Neural cell (in vitro differentiated cells): ENCODE measurements at regions not wholly inside any gene's neighbourhood (a gene's known extent, or its start where the extent isn't known, plus 50 kb on each side); places are given as distances from the start of the nearest gene placed in this dataset.

Experiments
- CTCF ChIP-seq: fragments of 450-650 bp; IDR thresholded peaks from 2 replicates; pipeline ENCODE4 v1.5.1; 2014; ENCODE audit warnings: antibody characterized with exemption, mild to moderate bottlenecking, moderate library complexity; ENCODE audit not compliant: poor library complexity, severe bottlenecking
- EZH2 ChIP-seq: fragments of 200-600, 300-800 bp; shearing (Covaris generic), sonication (generic); IDR thresholded peaks from 2 replicates; pipeline ENCODE4 v1.6.1; 2014; ENCODE audit warnings: antibody characterized with exemption, low read length, borderline replicate concordance, mild to moderate bottlenecking; ENCODE audit not compliant: insufficient read depth, poor library complexity, severe bottlenecking

- TF ChIP-seq CTCF, result no peak
- TF ChIP-seq EZH2, result no peak
These were observed 456.2 kb downstream of the BRD1 start for GRCh38 chr22:49371325-49372110.
